ENCODE measurements at regions not wholly inside any gene's neighbourhood (a gene's known extent, or its start where the extent isn't known, plus 50 kb on each side); places are given as distances from the start of the nearest gene placed in this dataset.

DNA sequence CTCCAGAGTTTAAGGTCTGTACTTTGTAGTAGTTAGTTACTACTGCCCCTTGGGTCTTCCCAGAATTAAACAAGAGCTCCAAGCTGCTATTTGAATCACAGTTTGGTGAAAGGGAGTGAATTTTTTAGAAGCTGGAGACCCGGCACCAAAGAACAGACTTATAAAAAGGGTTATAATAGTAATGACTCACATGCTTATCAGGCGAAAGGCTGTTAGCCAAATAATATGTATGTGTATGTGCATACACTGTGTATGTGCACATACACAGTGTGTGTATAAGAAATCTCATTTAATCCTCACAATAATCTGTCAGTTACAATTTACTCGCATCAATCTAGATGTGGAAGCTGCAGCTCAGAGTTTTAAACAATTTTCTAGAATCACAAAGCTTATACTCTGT is 59.5 kb upstream of the ITGA1 start:
- Histone ChIP-seq H3K27me3 (ENCODE audit: control insufficient read depth, insufficient read depth, low read length) (no peaks in the 10 kb centered on the region), H3K27ac (ENCODE audit: low read length) (peak overlapping the region; percentile 36)

DNA sequence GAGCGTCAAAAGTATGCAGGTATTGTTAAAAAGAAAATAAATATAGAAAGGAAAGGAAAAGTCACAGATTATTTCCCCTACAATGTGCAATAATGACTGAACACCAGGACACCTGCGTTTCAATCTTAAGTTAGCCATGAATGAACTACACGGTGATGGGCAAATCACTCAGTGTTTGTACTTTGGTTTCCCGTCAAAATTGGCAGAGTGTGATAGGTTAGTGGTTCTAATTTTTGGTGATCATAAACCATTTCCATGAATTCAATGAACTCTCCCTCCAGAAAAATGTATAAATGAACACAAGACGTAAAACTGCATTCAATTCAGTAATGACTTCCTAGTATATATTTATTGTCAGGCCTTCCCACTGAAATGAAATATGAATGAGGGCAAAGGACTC is 59.0 kb upstream of the ITGA1 start:
- no peaks in the 10 kb centered on the region for H3K27me3 ChIP-seq (ENCODE audit: control insufficient read depth, insufficient read depth, low read length)
- whole genome bisulfite sequencing (ENCODE audit: insufficient coverage) = no CpG with 5 or more reads among the region's 5 CpGs
- no peak overlapping the region for H3K4me3 ChIP-seq (ENCODE audit: low read length)
- H3K9me3 ChIP-seq (replicated peaks; ENCODE audit: control insufficient read depth, low read depth, low read length) = no peaks in the 10 kb centered on the region
- no peak overlapping the region for H3K27ac ChIP-seq (ENCODE audit: low read length)
- peaks cover 7% of the 10 kb centered on the region for H3K4me1 ChIP-seq (ENCODE audit: control insufficient read depth, insufficient read depth, low read length)
- H3K36me3 ChIP-seq (ENCODE audit: control insufficient read depth, insufficient read depth, low read length) = no peaks in the 10 kb centered on the region
- DNase-seq = no peak

More for the DNA sequence above, 59.5 kb upstream of the ITGA1 start:
- H3K9me3 ChIP-seq (replicated peaks; ENCODE audit: control insufficient read depth, low read depth, low read length) = no peaks in the 10 kb centered on the region
- no peaks in the 10 kb centered on the region for H3K36me3 ChIP-seq (ENCODE audit: control insufficient read depth, insufficient read depth, low read length)
- WGBS (ENCODE audit: insufficient coverage) = no CpG with 5 or more reads among the region's 3 CpGs
- H3K4me1 ChIP-seq (ENCODE audit: control insufficient read depth, insufficient read depth, low read length) = peaks cover 7% of the 10 kb centered on the region
- DNase-seq = no peak
- H3K4me3 ChIP-seq (ENCODE audit: low read length) = no peak overlapping the region

DNA sequence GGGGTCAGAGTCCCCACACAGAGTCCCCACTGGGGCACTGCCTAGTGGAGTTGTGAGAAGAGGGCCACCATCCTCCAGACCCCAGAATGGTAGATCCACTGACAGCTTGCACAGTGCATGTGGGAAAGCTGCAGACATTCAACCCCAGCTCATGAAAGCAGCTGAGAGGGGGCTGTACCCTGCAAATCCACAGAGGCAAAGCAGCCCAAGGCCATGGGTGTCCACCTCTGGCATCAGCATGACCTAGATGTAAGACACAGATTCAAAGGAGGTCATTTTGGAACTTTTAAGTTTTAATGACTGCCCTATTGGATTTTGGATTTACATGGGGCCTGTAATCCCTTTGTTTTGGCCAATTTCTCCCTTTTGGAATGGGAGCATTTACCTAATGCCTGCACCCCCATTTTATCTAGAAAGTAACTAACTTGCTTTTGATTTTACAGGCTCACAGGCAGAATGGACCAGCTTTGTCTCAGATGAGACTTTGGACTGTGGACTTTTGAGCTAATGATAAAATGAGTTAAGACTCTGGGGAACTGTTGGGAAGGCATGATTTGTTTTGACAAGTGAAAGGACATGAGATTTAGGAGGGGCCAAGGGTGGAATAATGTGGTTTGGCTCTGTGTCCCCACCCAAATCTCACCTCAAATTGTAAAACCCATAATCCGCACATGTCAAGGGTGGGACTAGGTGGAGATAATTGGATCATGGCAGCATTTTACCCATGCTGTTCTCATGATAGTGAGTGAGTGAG is 56.3 kb upstream of the ITGA1 start:
- no CpG with 5 or more reads among the region's 1 CpG for WGBS (ENCODE audit: insufficient coverage)
- Histone ChIP-seq H3K36me3 (ENCODE audit: control insufficient read depth, insufficient read depth, low read length) (no peaks in the 10 kb centered on the region), H3K27ac (ENCODE audit: low read length) (no peak overlapping the region), H3K9me3 (replicated peaks; ENCODE audit: control insufficient read depth, low read depth, low read length) (no peaks in the 10 kb centered on the region), H3K4me3 (ENCODE audit: low read length) (no peak overlapping the region), H3K27me3 (ENCODE audit: control insufficient read depth, insufficient read depth, low read length) (no peaks in the 10 kb centered on the region), H3K4me1 (ENCODE audit: control insufficient read depth, insufficient read depth, low read length) (peaks cover 3% of the 10 kb centered on the region)
- DNase-seq = no peak

DNA sequence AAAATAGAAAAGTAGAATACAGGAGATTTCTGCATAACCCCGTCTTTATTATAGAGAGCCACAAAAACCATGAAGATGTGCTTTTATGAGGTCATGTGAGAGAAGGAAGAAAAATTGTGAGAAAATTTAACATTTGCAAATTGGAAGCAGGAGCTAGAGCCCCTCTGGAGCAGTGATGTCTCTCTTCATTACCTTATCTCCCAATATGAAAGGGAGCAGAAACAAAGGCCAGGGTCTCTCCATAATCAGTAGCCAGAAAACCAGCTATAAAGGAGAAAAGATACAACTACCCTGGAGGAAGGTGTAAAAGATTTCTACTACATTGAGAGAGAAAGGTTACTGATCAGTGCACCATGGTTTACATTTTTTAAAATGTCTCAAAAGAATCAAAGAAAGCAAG is 53.2 kb upstream of the ITGA1 start:
- no peak overlapping the region for H3K27ac ChIP-seq (ENCODE audit: low read length)
- no peaks in the 10 kb centered on the region for H3K27me3 ChIP-seq (ENCODE audit: control insufficient read depth, insufficient read depth, low read length)
- WGBS (ENCODE audit: insufficient coverage) = 100% methylated on average over 1 of the region's 1 CpG
- no peaks in the 10 kb centered on the region for H3K4me1 ChIP-seq (ENCODE audit: control insufficient read depth, insufficient read depth, low read length)
- no peaks in the 10 kb centered on the region for H3K9me3 ChIP-seq (replicated peaks; ENCODE audit: control insufficient read depth, low read depth, low read length)
- no peaks in the 10 kb centered on the region for H3K36me3 ChIP-seq (ENCODE audit: control insufficient read depth, insufficient read depth, low read length)
- no peak overlapping the region for H3K4me3 ChIP-seq (ENCODE audit: low read length)
- no peak for DNase-seq

DNA sequence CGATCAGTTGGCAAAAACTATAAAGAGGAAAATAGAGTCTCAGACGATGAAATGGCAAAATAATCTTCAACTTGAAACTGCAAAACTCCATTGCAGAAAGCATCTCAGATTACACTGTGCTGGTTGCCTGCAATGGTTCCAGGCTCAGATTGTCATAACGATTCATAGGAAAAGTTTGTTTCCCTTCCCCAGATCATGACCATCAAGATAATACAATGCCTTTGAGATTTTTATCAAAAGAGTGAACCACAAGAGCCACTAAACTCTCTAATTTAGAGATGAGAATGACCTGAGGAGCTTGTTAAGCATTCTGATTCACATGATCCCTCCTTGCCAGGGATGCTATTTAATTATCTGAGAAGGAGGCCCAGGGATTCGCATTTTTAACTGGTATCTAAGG is 52.6 kb upstream of the ITGA1 start:
- Histone ChIP-seq H3K4me3 (ENCODE audit: low read length) (no peak overlapping the region), H3K36me3 (ENCODE audit: control insufficient read depth, insufficient read depth, low read length) (no peaks in the 10 kb centered on the region), H3K27ac (ENCODE audit: low read length) (no peak overlapping the region), H3K9me3 (replicated peaks; ENCODE audit: control insufficient read depth, low read depth, low read length) (no peaks in the 10 kb centered on the region), H3K4me1 (ENCODE audit: control insufficient read depth, insufficient read depth, low read length) (no peaks in the 10 kb centered on the region), H3K27me3 (ENCODE audit: control insufficient read depth, insufficient read depth, low read length) (no peaks in the 10 kb centered on the region)
- no CpG with 5 or more reads among the region's 4 CpGs for WGBS (ENCODE audit: insufficient coverage)
- DNase-seq = no peak

All from muscle of leg (tissue), 3 donors.